SK-N-SH (cell line): ENCODE measurements at regions not wholly inside any gene's neighbourhood (a gene's known extent, or its start where the extent isn't known, plus 50 kb on each side); places are given as distances from the start of the nearest gene placed in this dataset.

Experiments
- CTCF ChIA-PET: fragments of 300-600, 350-600 bp; formaldehyde crosslinking; extraction: SDS; loops from one replicate; lab custom pipeline; 2021; lab: Yijun Ruan, JAX
- POLR2A ChIA-PET: fragments of 350-600 bp; sonication (Branson Sonifier 250); formaldehyde crosslinking; extraction: SDS; loops from one replicate; lab custom pipeline; 2020; ENCODE audit warnings: antibody characterized with exemption, inconsistent platforms; lab: Yijun Ruan, JAX
- DNase-seq: peaks from one replicate; pipeline ENCODE4 v3.0.0; 2012
- H2AFZ ChIP-seq: fragments of 200-600 bp; sonication (generic); 2 replicates; pipeline ENCODE4 v1.8.1; 2016; ENCODE audit warnings: antibody characterized with exemption, mild to moderate bottlenecking, low read depth
- H3F3A ChIP-seq: fragments of 200-600 bp; sonication (generic); replicated peaks from 2 replicates; pipeline ENCODE3; 2016; ENCODE audit warnings: antibody characterized with exemption, mild to moderate bottlenecking; ENCODE audit not compliant: insufficient read depth
- H3K27ac ChIP-seq, 2 experiments: fragments of 200-500 bp in 1 of 2; fragments of 200-600 bp in 1 of 2; sonication (Bioruptor generic) in 1 of 2; sonication (generic), shearing (Covaris generic) in 1 of 2; 2 replicates each; pipeline versions ENCODE4 v1.5.1 to v1.6.1; 2014 to 2016; ENCODE audit warnings: low read depth in 2 of 2, inconsistent platforms in 1 of 2, low read length in 1 of 2, mild to moderate bottlenecking in 1 of 2, mixed read lengths in 1 of 2
- H3K27me3 ChIP-seq: fragments of 200-600 bp; sonication (generic), shearing (Covaris generic); 2 replicates; pipeline ENCODE4 v1.6.1; 2016; ENCODE audit warnings: mixed run types; ENCODE audit not compliant: insufficient read depth
- H3K36me3 ChIP-seq, 2 experiments: fragments of 200-500 bp in 1 of 2; fragments of 200-600 bp in 1 of 2; sonication (Bioruptor generic) in 1 of 2; sonication (generic) in 1 of 2; replicated peaks in 1 of 2; 2 replicates each; pipeline versions ENCODE3 to v1.5.1; 2014 to 2016; ENCODE audit warnings: low read length in 1 of 2, mild to moderate bottlenecking in 1 of 2; ENCODE audit not compliant: insufficient read depth in 2 of 2, control insufficient read depth in 1 of 2
- H3K4me1 ChIP-seq, 2 experiments: fragments of 200-500 bp in 1 of 2; fragments of 200-600 bp in 1 of 2; sonication (Bioruptor generic) in 1 of 2; sonication (generic), shearing (Covaris generic) in 1 of 2; 2 replicates each; pipeline versions ENCODE4 v1.5.1 to v1.6.1; 2014 to 2016; ENCODE audit warnings: low read depth in 1 of 2, low read length in 1 of 2, mixed run types in 1 of 2; ENCODE audit not compliant: insufficient read depth in 2 of 2, control insufficient read depth in 1 of 2
- H3K4me2 ChIP-seq: fragments of 200-600 bp; sonication (generic), shearing (Covaris generic); 2 replicates; pipeline ENCODE4 v1.6.1; 2017; ENCODE audit warnings: mixed run types
- H3K4me3 ChIP-seq, 2 experiments: fragments of 200-500 bp in 1 of 2; fragments of 200-600 bp in 1 of 2; sonication (Bioruptor generic) in 1 of 2; sonication (generic), shearing (Covaris generic) in 1 of 2; 2 replicates each; pipeline versions ENCODE4 v1.5.1 to v1.8.1; 2014 to 2016; ENCODE audit warnings: low read depth in 2 of 2, inconsistent platforms in 1 of 2, low read length in 1 of 2, mild to moderate bottlenecking in 1 of 2, mixed read lengths in 1 of 2, moderate library complexity in 1 of 2
- H3K79me2 ChIP-seq: fragments of 200-600 bp; sonication (generic); 2 replicates; pipeline ENCODE4 v1.8.1; 2017; ENCODE audit warnings: mild to moderate bottlenecking; ENCODE audit not compliant: insufficient read depth
- H3K9ac ChIP-seq: fragments of 200-600 bp; sonication (generic); 2 replicates; pipeline ENCODE4 v1.6.1; 2017; ENCODE audit warnings: mixed run types
- H3K9me2 ChIP-seq: fragments of 200-600 bp; sonication (generic); 2 replicates; pipeline ENCODE4 v1.6.1; 2017; ENCODE audit warnings: mixed run types
- H3K9me3 ChIP-seq: fragments of 200-600 bp; sonication (generic); 2 replicates; pipeline ENCODE4 v1.6.1; 2017; ENCODE audit warnings: mixed run types, mild to moderate bottlenecking, moderate library complexity
- H4K20me1 ChIP-seq: fragments of 200-600 bp; sonication (generic); 2 replicates; pipeline ENCODE4 v1.6.1; 2017; ENCODE audit warnings: mild to moderate bottlenecking, mixed run types; ENCODE audit not compliant: insufficient read depth
- CHD2 ChIP-seq: fragments of 150-350 bp; IDR thresholded peaks from 2 replicates; pipeline ENCODE4 v1.6.1; 2018; ENCODE audit warnings: low read length; ENCODE audit not compliant: partially characterized antibody
- TCF12 ChIP-seq: IDR thresholded peaks from 2 replicates; pipeline ENCODE4 v1.4.0; 2012
- YY1 ChIP-seq: IDR thresholded peaks from 2 replicates; pipeline ENCODE4 v1.4.0; 2012; ENCODE audit warnings: low read depth, mild to moderate bottlenecking
- WGBS: methylation state at CpG from one replicate; pipeline ENCODE4 v1.1.6; 2017; ENCODE audit warnings: low lambda C conversion rate; 5-methylcytosine and 5-hydroxymethylcytosine counted together
- TF ChIP-seq, protein P1 (sequence below): IDR thresholded peaks from 2 replicates; pipeline ENCODE4 v1.4.0; 2012; ENCODE audit warnings: low read depth, borderline replicate concordance
- TF ChIP-seq, protein P2 (sequence below): IDR thresholded peaks from 2 replicates; pipeline ENCODE4; 2012
- TF ChIP-seq, protein P3 (sequence below): IDR thresholded peaks from 2 replicates; pipeline ENCODE4 v1.6.1; 2012; ENCODE audit warnings: mild to moderate bottlenecking, low read depth, low read length, moderate library complexity

DNA sequence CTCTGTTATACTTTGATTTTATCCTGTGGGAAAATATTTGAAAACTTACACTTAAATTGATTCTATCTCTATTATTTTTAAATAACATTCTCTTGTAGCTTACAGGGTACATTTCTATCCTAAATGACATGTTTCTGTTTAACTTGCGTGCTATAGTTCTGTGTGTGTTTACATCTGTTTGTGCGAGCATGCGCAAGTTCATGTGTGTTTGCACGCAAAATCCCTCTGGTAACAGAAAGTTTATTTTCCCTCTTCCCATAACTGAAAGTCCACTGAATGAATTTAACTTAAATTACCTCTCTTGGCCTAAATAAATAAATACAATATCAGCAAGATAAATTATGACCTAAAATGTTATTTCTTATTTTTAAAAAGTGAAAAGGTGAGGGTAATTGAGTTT, 117.3 kb upstream of the NEO1 start:
- H3F3A ChIP-seq, result no peaks in the 10 kb centered on the region
- no peaks in the 10 kb centered on the region for H3K9me2 ChIP-seq
- H2AFZ ChIP-seq, result no peak overlapping the region
- WGBS, result 88% methylated on average over 4 of the region's 4 CpGs
- H3K27ac ChIP-seq, result no peak overlapping the region
- no peaks in the 10 kb centered on the region for H3K4me1 ChIP-seq
- H4K20me1 ChIP-seq, result no peaks in the 10 kb centered on the region
- H3K9me3 ChIP-seq, result no peaks in the 10 kb centered on the region
- no peak for TF ChIP-seq YY1
- TF ChIP-seq, protein P1, sequence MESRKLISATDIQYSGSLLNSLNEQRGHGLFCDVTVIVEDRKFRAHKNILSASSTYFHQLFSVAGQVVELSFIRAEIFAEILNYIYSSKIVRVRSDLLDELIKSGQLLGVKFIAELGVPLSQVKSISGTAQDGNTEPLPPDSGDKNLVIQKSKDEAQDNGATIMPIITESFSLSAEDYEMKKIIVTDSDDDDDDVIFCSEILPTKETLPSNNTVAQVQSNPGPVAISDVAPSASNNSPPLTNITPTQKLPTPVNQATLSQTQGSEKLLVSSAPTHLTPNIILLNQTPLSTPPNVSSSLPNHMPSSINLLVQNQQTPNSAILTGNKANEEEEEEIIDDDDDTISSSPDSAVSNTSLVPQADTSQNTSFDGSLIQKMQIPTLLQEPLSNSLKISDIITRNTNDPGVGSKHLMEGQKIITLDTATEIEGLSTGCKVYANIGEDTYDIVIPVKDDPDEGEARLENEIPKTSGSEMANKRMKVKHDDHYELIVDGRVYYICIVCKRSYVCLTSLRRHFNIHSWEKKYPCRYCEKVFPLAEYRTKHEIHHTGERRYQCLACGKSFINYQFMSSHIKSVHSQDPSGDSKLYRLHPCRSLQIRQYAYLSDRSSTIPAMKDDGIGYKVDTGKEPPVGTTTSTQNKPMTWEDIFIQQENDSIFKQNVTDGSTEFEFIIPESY, result no peak
- no peak overlapping the region for H3K9ac ChIP-seq
- DNase-seq, result no peak
- no peaks in the 10 kb centered on the region for H3K27me3 ChIP-seq
- CTCF ChIA-PET, result interaction anchor here (1.4 kb wide), 1 partner anchor 19 kb away, joined by 3 read pairs; no protein-coding TSS in a partner anchor
- no peak overlapping the region for H3K4me2 ChIP-seq
- POLR2A ChIA-PET, result no interaction called here
- no peak overlapping the region for H3K4me3 ChIP-seq
- H3K79me2 ChIP-seq, result no peaks in the 10 kb centered on the region
- no peaks in the 10 kb centered on the region for H3K36me3 ChIP-seq

DNA sequence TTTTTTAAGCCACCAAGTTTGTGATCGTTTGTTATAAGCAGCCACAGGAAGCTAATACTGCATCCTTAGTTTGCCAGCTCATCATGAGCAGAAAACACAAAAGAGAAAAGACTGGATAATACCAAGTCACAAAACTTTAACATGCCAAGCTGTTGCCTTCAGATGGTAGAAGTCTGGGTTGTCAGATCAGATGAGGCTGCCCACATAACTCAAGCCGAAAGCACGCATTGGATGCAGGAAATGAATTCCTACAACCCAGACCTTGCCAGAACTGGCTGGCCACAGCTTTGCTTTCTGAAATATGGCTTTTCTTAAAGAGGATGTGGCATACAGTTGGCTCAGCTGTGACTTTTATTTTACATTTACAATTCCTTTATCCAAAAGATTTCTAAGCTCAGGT, 118.3 kb upstream of the NEO1 start:
- no peak for TF ChIP-seq CHD2
- 0 out of 2 replicates have a peak, but pooled peaks have one; percentile 17 for TF ChIP-seq TCF12
- TF ChIP-seq, protein P2, sequence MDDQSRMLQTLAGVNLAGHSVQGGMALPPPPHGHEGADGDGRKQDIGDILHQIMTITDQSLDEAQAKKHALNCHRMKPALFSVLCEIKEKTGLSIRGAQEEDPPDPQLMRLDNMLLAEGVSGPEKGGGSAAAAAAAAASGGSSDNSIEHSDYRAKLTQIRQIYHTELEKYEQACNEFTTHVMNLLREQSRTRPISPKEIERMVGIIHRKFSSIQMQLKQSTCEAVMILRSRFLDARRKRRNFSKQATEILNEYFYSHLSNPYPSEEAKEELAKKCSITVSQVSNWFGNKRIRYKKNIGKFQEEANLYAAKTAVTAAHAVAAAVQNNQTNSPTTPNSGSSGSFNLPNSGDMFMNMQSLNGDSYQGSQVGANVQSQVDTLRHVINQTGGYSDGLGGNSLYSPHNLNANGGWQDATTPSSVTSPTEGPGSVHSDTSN, result no peak; the same call in 1 of the 2 replicates
- TF ChIP-seq, protein P3, sequence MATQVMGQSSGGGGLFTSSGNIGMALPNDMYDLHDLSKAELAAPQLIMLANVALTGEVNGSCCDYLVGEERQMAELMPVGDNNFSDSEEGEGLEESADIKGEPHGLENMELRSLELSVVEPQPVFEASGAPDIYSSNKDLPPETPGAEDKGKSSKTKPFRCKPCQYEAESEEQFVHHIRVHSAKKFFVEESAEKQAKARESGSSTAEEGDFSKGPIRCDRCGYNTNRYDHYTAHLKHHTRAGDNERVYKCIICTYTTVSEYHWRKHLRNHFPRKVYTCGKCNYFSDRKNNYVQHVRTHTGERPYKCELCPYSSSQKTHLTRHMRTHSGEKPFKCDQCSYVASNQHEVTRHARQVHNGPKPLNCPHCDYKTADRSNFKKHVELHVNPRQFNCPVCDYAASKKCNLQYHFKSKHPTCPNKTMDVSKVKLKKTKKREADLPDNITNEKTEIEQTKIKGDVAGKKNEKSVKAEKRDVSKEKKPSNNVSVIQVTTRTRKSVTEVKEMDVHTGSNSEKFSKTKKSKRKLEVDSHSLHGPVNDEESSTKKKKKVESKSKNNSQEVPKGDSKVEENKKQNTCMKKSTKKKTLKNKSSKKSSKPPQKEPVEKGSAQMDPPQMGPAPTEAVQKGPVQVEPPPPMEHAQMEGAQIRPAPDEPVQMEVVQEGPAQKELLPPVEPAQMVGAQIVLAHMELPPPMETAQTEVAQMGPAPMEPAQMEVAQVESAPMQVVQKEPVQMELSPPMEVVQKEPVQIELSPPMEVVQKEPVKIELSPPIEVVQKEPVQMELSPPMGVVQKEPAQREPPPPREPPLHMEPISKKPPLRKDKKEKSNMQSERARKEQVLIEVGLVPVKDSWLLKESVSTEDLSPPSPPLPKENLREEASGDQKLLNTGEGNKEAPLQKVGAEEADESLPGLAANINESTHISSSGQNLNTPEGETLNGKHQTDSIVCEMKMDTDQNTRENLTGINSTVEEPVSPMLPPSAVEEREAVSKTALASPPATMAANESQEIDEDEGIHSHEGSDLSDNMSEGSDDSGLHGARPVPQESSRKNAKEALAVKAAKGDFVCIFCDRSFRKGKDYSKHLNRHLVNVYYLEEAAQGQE, result no peak
- TF ChIP-seq, protein P1, result no peak
- TF ChIP-seq, all 33 proteins: peak for 1
- Histone ChIP-seq H3K27ac (no peak overlapping the region), H3K79me2 (no peaks in the 10 kb centered on the region), H2AFZ (no peak overlapping the region), H3K4me3 (no peak overlapping the region), H3K36me3 (no peaks in the 10 kb centered on the region), H3F3A (no peaks in the 10 kb centered on the region), H3K4me1 (no peaks in the 10 kb centered on the region), H4K20me1 (no peaks in the 10 kb centered on the region), H3K9ac (no peak overlapping the region), H3K4me2 (peak overlapping the region; percentile 19; the same call in 1 of the 2 replicates), H3K27me3 (no peaks in the 10 kb centered on the region), H3K9me3 (no peaks in the 10 kb centered on the region), H3K9me2 (no peaks in the 10 kb centered on the region)
- ChIA-PET CTCF (interaction anchor here (1.4 kb wide), 1 partner anchor 20 kb away, joined by 3 read pairs; no protein-coding TSS in a partner anchor), POLR2A (interaction anchor here (0.7 kb wide), 1 partner anchor 33 kb away, joined by 3 read pairs; no protein-coding TSS in a partner anchor)
- 19% methylated on average over 3 of the region's 3 CpGs for WGBS
- DNase-seq, result no peak
